H1 (cell line): ENCODE measurements at regions not wholly inside any gene's neighbourhood (a gene's known extent, or its start where the extent isn't known, plus 50 kb on each side); places are given as distances from the start of the nearest gene placed in this dataset.

Experiments used
- CTCF ChIA-PET: fragments of 300-600 bp; sonication (Branson Sonifier 250); formaldehyde crosslinking; loops from one replicate; lab custom pipeline; 2021; ENCODE audit not compliant: partially characterized antibody; lab: Charles Lee
- POLR2A ChIA-PET: fragments of 300-600 bp; sonication (Branson Sonifier 250); formaldehyde crosslinking; loops from one replicate; lab custom pipeline; 2021; ENCODE audit warnings: inconsistent platforms; ENCODE audit not compliant: partially characterized antibody; lab: Charles Lee
- DNase-seq, 2 experiments: peaks; one replicate each; pipeline versions ENCODE4 v3.0.0 to v3.0.0-alpha.2; 2010 to 2022; ENCODE audit warnings: low spot score in 2 of 2, low read depth in 1 of 2, mixed read lengths in 1 of 2
- FAIRE-seq: peaks from 2 replicates; lab custom pipeline; 2011; peaks lifted over from hg19 to GRCh38; lab: Jason Lieb, UNC
- H2AFZ ChIP-seq: 2 replicates; pipeline ENCODE4 v1.8.1; 2012; ENCODE audit warnings: low read length, inconsistent platforms
- H2AK5ac ChIP-seq: 2 replicates; pipeline ENCODE4 v1.6.1; 2013; ENCODE audit warnings: low read depth, low read length
- H2BK120ac ChIP-seq: replicated peaks from 2 replicates; pipeline ENCODE3; 2013; ENCODE audit warnings: low read depth, low read length, inconsistent platforms
- H2BK12ac ChIP-seq: 2 replicates; pipeline ENCODE4 v1.6.1; 2013; ENCODE audit warnings: low read depth, low read length
- H2BK15ac ChIP-seq: 2 replicates; pipeline ENCODE4 v1.6.1; 2013; ENCODE audit warnings: low read length
- H2BK20ac ChIP-seq: 2 replicates; pipeline ENCODE4 v1.6.1; 2013; ENCODE audit warnings: low read length
- H2BK5ac ChIP-seq: 2 replicates; pipeline ENCODE4 v1.6.1; 2013; ENCODE audit warnings: low read depth, low read length
- H3K14ac ChIP-seq: 2 replicates; pipeline ENCODE4 v1.6.1; 2013; ENCODE audit warnings: inconsistent platforms; ENCODE audit not compliant: insufficient read length
- H3K18ac ChIP-seq: 2 replicates; pipeline ENCODE4 v1.6.1; 2013; ENCODE audit warnings: low read length; ENCODE audit errors: extremely low read depth
- H3K23ac ChIP-seq: 2 replicates; pipeline ENCODE4 v1.6.1; 2013; ENCODE audit warnings: inconsistent platforms; ENCODE audit not compliant: insufficient read length
- H3K23me2 ChIP-seq: 2 replicates; pipeline ENCODE4 v1.6.1; 2013; ENCODE audit warnings: low read depth, low read length
- H3K27ac ChIP-seq: 2 replicates; pipeline ENCODE4 v1.6.1; 2011; ENCODE audit warnings: low read depth, low read length, inconsistent platforms
- H3K27me3 ChIP-seq, 4 experiments: replicated peaks in 1 of 4; 1 replicate in 1 of 4; 2 replicates in 3 of 4; pipeline versions ENCODE4 v1.6.1 to v1.8.1; 2011 to 2013; ENCODE audit warnings: low read length in 3 of 4, mild to moderate bottlenecking in 3 of 4, inconsistent platforms in 2 of 4, mixed read lengths in 2 of 4, moderate library complexity in 1 of 4; ENCODE audit not compliant: control insufficient read depth in 3 of 4, insufficient read depth in 3 of 4; ENCODE audit errors: extremely low read depth in 1 of 4
- H3K36me3 ChIP-seq, 4 experiments: 2 replicates each; pipeline versions ENCODE4 v1.6.1 to v1.8.1; 2011 to 2013; ENCODE audit warnings: mild to moderate bottlenecking in 4 of 4, low read length in 3 of 4, moderate library complexity in 2 of 4, control low read depth in 1 of 4, inconsistent platforms in 1 of 4; ENCODE audit not compliant: insufficient read depth in 4 of 4, control insufficient read depth in 2 of 4
- H3K4ac ChIP-seq: replicated peaks from 2 replicates; pipeline ENCODE3; 2013; ENCODE audit warnings: low read length, low read depth, mixed read lengths, inconsistent platforms; ENCODE audit not compliant: insufficient read length
- H3K4me1 ChIP-seq, 4 experiments: replicated peaks in 1 of 4; 1 replicate in 1 of 4; 2 replicates in 3 of 4; pipeline versions ENCODE4 v1.6.1 to v1.8.1; 2011 to 2013; ENCODE audit warnings: low read length in 3 of 4, inconsistent platforms in 2 of 4, mixed read lengths in 1 of 4; ENCODE audit not compliant: insufficient read depth in 4 of 4, control insufficient read depth in 3 of 4
- H3K4me2 ChIP-seq, 2 experiments: 2 replicates each; pipeline versions ENCODE4 v1.6.1 to v1.8.1; 2011 to 2013; ENCODE audit warnings: low read depth in 2 of 2, low read length in 2 of 2, control low read depth in 1 of 2, inconsistent platforms in 1 of 2, mild to moderate bottlenecking in 1 of 2; ENCODE audit not compliant: insufficient read depth in 1 of 2
- H3K4me3 ChIP-seq, 4 experiments: fragments of 200-600, 300-600 bp in 1 of 4; sonication (generic), shearing (Covaris generic), sonication (Bioruptor Twin) in 1 of 4; 2 replicates each; pipeline versions ENCODE4 v1.5.1 to v1.8.1; 2011 to 2016; ENCODE audit warnings: low read length in 4 of 4, low read depth in 3 of 4, control low read depth in 2 of 4, inconsistent platforms in 2 of 4, mild to moderate bottlenecking in 2 of 4, mixed read lengths in 1 of 4, moderate library complexity in 1 of 4; ENCODE audit not compliant: insufficient read depth in 2 of 4; ENCODE audit errors: extremely low read depth in 1 of 4
- H3K56ac ChIP-seq: replicated peaks from 2 replicates; pipeline ENCODE3; 2013; ENCODE audit warnings: low read depth, mild to moderate bottlenecking, mixed read lengths, low read length, inconsistent platforms; ENCODE audit not compliant: insufficient read length
- H3K79me1 ChIP-seq: 2 replicates; pipeline ENCODE4 v1.6.1; 2013; ENCODE audit warnings: low read depth, low read length, control low read depth
- H3K79me2 ChIP-seq, 2 experiments: 2 replicates each; pipeline versions ENCODE4 v1.6.1 to v1.8.1; 2012 to 2013; ENCODE audit warnings: low read length in 2 of 2, mild to moderate bottlenecking in 2 of 2, inconsistent platforms in 1 of 2; ENCODE audit not compliant: insufficient read depth in 2 of 2, control insufficient read depth in 1 of 2
- H3K9ac ChIP-seq, 4 experiments: replicated peaks in 1 of 4; 1 replicate in 1 of 4; 2 replicates in 3 of 4; pipeline versions ENCODE4 v1.6.1 to v1.8.1; 2011 to 2013; ENCODE audit warnings: low read depth in 3 of 4, low read length in 3 of 4, control low read depth in 2 of 4, mild to moderate bottlenecking in 2 of 4, moderate library complexity in 2 of 4, inconsistent platforms in 1 of 4; ENCODE audit errors: extremely low read depth in 1 of 4
- H3K9me3 ChIP-seq, 2 experiments: 2 replicates each; pipeline versions ENCODE4 v1.6.1 to v1.8.1; 2012 to 2013; ENCODE audit warnings: mild to moderate bottlenecking in 2 of 2, moderate library complexity in 2 of 2, control low read depth in 1 of 2, inconsistent platforms in 1 of 2, low read depth in 1 of 2, low read length in 1 of 2, mixed read lengths in 1 of 2; ENCODE audit not compliant: insufficient read depth in 2 of 2
- H4K20me1 ChIP-seq, 2 experiments: replicated peaks in 1 of 2; 2 replicates each; pipeline versions ENCODE3 to v1.8.1; 2011 to 2013; ENCODE audit warnings: inconsistent platforms in 2 of 2, low read length in 2 of 2, mild to moderate bottlenecking in 1 of 2; ENCODE audit not compliant: insufficient read depth in 2 of 2, control insufficient read depth in 1 of 2
- H4K5ac ChIP-seq: 2 replicates; pipeline ENCODE4 v1.6.1; 2013; ENCODE audit warnings: low read length, low read depth, mixed read lengths, inconsistent platforms; ENCODE audit not compliant: insufficient read length
- H4K8ac ChIP-seq: 2 replicates; pipeline ENCODE4 v1.8.0; 2013; ENCODE audit warnings: mild to moderate bottlenecking, moderate library complexity, low read length, inconsistent platforms; ENCODE audit not compliant: insufficient read depth; ENCODE audit errors: extremely low read depth
- H4K91ac ChIP-seq: replicated peaks from 2 replicates; pipeline ENCODE3; 2013; ENCODE audit warnings: low read length, mixed read lengths, inconsistent platforms; ENCODE audit not compliant: insufficient read length
- CBX8 ChIP-seq: fragments of 300-800, 300-1000 bp; sonication (generic); IDR thresholded peaks from 2 replicates; pipeline ENCODE4 v1.7.1; 2016; ENCODE audit warnings: low read depth, low read length, borderline replicate concordance
- SIN3A ChIP-seq, 2 experiments: IDR thresholded peaks in 1 of 2; conservative IDR thresholded peaks in 1 of 2; 2 replicates each; pipeline ENCODE4 v1.6.1; 2011 to 2012; ENCODE audit warnings: low read length in 2 of 2, improper control_type of control experiment in 1 of 2, low read depth in 1 of 2, mild to moderate bottlenecking in 1 of 2
- WGBS, 2 experiments: shearing (Covaris generic) in 1 of 2; methylation state at CpG; one replicate each; pipeline versions ENCODE4 v1.1.6 to v1.1.7; 2013 to 2015; ENCODE audit warnings: low lambda C conversion rate in 2 of 2, mixed read lengths in 2 of 2, inconsistent platforms in 1 of 2, low coverage in 1 of 2, missing lambda C conversion rate in 1 of 2; ENCODE audit not compliant: insufficient replicate concordance in 2 of 2, insufficient coverage in 1 of 2, insufficient read length in 1 of 2; ENCODE audit errors: extremely low coverage in 1 of 2, missing lambda C conversion rate in 1 of 2; 5-methylcytosine and 5-hydroxymethylcytosine counted together

DNA sequence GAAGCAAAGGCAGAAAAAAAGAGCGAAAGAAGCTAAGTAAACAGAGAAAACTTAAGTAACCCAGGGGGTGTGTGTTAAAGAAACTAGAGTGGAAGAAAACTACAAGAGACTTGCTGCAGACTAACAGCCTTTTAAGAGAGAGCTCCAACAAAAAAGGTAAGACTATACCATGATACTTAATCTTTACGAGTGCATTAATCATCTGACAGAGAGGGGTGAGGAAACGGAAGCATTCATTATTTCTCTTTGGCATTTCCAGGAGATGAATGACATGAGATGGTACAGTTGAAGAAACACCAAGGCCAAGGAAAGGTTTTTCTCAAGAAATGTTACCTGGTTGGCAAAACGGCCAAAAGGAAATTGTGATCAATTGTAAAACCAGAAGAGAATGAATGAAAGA is 906.8 kb downstream of the QKI start:
- H4K20me1 ChIP-seq: no peaks in the 10 kb centered on the region
- H2BK12ac ChIP-seq: no peak overlapping the region
- H3K79me2 ChIP-seq: no peaks in the 10 kb centered on the region
- no peak overlapping the region for H2BK20ac ChIP-seq
- no peak overlapping the region for H3K4me3 ChIP-seq
- no peak overlapping the region for H4K5ac ChIP-seq
- no peak overlapping the region for H3K4me2 ChIP-seq
- H3K56ac ChIP-seq: no peak overlapping the region
- no peak overlapping the region for H2BK5ac ChIP-seq
- FAIRE-seq: no peak
- H3K9ac ChIP-seq: no peak overlapping the region
- no peak overlapping the region for H3K23ac ChIP-seq
- no peak overlapping the region for H3K27ac ChIP-seq
- no peak for DNase-seq
- H3K27me3 ChIP-seq: no peaks in the 10 kb centered on the region
- no peaks in the 10 kb centered on the region for H3K36me3 ChIP-seq
- no peak overlapping the region for H4K8ac ChIP-seq
- no peaks in the 10 kb centered on the region for H3K4me1 ChIP-seq
- POLR2A ChIA-PET: no interaction called here
- 91% methylated on average over 4 of the region's 4 CpGs; no CpG with 5 or more reads in 1 of the 2 experiments for WGBS, 2 experiments
- no peak overlapping the region for H2AK5ac ChIP-seq
- H3K79me1 ChIP-seq: no peaks in the 10 kb centered on the region
- H3K14ac ChIP-seq: no peak overlapping the region
- H2AFZ ChIP-seq: peak overlapping the region; percentile 26; the same call in 1 of the 2 replicates
- TF ChIP-seq SIN3A (conservative IDR thresholded peaks at IDR 0.05 in 1 of 2, IDR thresholded peaks at IDR 0.05 in 1 of 2; ENCODE audit: low read depth in 1 of 2, low read length in 2 of 2) (no peak), CBX8 (no peak)
- no peak overlapping the region for H2BK120ac ChIP-seq
- no peak overlapping the region for H4K91ac ChIP-seq
- no peak overlapping the region for H3K18ac ChIP-seq
- H3K23me2 ChIP-seq: no peaks in the 10 kb centered on the region
- no peak overlapping the region for H3K4ac ChIP-seq
- no peaks in the 10 kb centered on the region; a peak in 1 of 4 replicates for H3K9me3 ChIP-seq
- H2BK15ac ChIP-seq: no peak overlapping the region
- CTCF ChIA-PET: no interaction called here
